Ovary (tissue), 1 donor: ENCODE measurements at regions not wholly inside any gene's neighbourhood (a gene's known extent, or its start where the extent isn't known, plus 50 kb on each side); places are given as distances from the start of the nearest gene placed in this dataset.

Source experiments
- EP300 ChIP-seq: sonication (generic); formaldehyde crosslinking; IDR thresholded peaks from one replicate; pipeline ENCODE4 v1.6.1; 2017; ENCODE audit warnings: antibody characterized with exemption
- POLR2A ChIP-seq: fragments of 450-650 bp; IDR thresholded peaks from one replicate; pipeline ENCODE4 v1.6.1; 2017; ENCODE audit warnings: antibody characterized with exemption, mild to moderate bottlenecking, moderate library complexity

GRCh38 chr1:188826800-188827199, 1650.9 kb downstream of the BRINP3 start:
- no peak for TF ChIP-seq EP300
- TF ChIP-seq POLR2A, result no peak
